ENCODE measurements at regions not wholly inside any gene's neighbourhood (a gene's known extent, or its start where the extent isn't known, plus 50 kb on each side); places are given as distances from the start of the nearest gene placed in this dataset.

DNA sequence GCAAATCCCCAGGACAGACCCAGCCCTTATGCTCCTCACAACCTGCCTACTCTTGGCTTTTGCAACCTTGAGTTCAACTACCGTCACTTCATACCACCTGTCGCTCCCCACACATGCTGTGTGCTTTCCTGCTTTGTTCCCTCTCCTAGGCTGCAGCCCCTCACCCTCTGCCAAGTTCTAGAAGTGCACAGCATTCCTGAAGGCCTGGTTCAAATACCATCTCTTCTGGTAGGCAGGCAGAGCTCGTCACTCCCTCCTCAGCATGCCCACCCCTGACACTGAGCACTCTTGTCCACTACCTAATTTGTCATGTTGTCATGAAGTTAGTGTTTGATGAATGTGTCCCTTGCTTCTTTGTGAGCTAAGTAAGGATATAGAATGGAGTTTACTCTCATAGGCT, 129.6 kb downstream of the SEMA6D start:
- Mint-ChIP-seq H3K4me1 (no peaks in the 10 kb centered on the region), H3K9me3 (no peaks in the 10 kb centered on the region), H3K36me3 (no peaks in the 10 kb centered on the region), H3K27ac (no peak overlapping the region), H3K4me3 (no peak overlapping the region), H3K27me3 (peaks cover 2% of the 10 kb centered on the region in 2 donors)
- no peaks in the 10 kb centered on the region for H3K4me1 ChIP-seq (ENCODE audit: insufficient read depth, low read length)
- intact Hi-C loops (cut with micrococcal nuclease): no loop called here
- no peaks in the 10 kb centered on the region for H3K9me3 ChIP-seq (ENCODE audit: control insufficient read depth in 1 of 2, low read length in 2 of 2)
- DNase-seq: no peak
- no peaks in the 10 kb centered on the region for H3K36me3 ChIP-seq (ENCODE audit: insufficient read depth, low read length)
- no peak overlapping the region for H3K27ac ChIP-seq (ENCODE audit: low read depth, low read length)
- no peaks in the 10 kb centered on the region for H3K27me3 ChIP-seq (ENCODE audit: insufficient read depth, low read length)
- CTCF ChIA-PET (ENCODE audit: partially characterized antibody): no interaction called here
- no peak overlapping the region for H3K4me3 ChIP-seq (ENCODE audit: low read length in 2 of 2)
- POLR2A ChIA-PET (ENCODE audit: partially characterized antibody): no interaction called here

- H3K27me3 Mint-ChIP-seq: peaks cover 0 to 2% of the 10 kb centered on the region in 2 donors
- Histone ChIP-seq H3K4me1 (ENCODE audit: insufficient read depth, low read length) (no peaks in the 10 kb centered on the region), H3K4me3 (ENCODE audit: low read length in 2 of 2) (no peak overlapping the region), H3K27me3 (ENCODE audit: insufficient read depth, low read length) (no peaks in the 10 kb centered on the region), H3K9me3 (ENCODE audit: control insufficient read depth in 1 of 2, low read length in 2 of 2) (no peaks in the 10 kb centered on the region), H3K36me3 (ENCODE audit: insufficient read depth, low read length) (no peaks in the 10 kb centered on the region), H3K27ac (ENCODE audit: low read depth, low read length) (no peak overlapping the region)
- H3K4me3 Mint-ChIP-seq: no peak overlapping the region
- no peak for DNase-seq
- H3K27ac Mint-ChIP-seq: no peak overlapping the region
- CTCF ChIA-PET (ENCODE audit: partially characterized antibody): no interaction called here
- intact Hi-C loops (cut with micrococcal nuclease): no loop called here
- no peaks in the 10 kb centered on the region for H3K4me1 Mint-ChIP-seq
- no peaks in the 10 kb centered on the region for H3K36me3 Mint-ChIP-seq
- POLR2A ChIA-PET (ENCODE audit: partially characterized antibody): no interaction called here
- H3K9me3 Mint-ChIP-seq: peaks cover 0 to 2% (median 0%) of the 10 kb centered on the region in 8 donors
These were observed 138.8 kb downstream of the SEMA6D start for GRCh38 chr15:47856071-47856470.

DNA sequence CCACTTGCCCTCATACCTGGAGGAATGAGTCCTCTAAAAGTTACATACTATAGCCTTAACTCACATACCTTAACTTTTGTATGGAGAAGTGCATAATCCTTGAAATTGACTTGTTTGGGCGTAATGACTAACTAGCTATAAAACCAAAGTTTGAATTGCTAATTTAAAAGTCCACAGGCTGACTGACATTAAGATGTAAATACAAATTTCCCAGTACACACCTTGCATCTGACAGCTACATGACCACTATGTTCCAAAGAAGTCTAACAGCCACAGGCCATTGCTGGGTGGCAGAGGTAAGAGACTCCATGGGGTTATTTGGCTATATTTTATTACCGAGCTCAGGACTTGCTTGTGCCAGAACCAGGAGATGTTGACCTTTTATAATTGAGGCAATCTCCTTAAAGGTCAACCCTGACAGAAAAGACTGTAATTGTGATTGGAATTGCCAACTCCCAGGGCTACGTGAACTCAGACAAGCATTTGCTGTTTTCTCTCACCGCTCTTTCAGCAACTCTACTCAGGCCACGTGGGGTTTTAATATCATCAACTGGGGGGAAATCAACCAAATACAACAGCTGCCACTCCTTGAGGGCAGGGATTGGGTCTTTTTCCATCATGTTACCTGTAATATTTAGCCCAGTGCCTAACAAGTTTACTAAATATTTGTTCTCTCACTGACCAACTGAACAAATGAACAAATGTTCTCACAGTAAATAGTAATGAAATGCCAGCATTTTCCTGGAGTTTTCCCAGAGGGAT, 139.9 kb downstream of the SEMA6D start:
- Mint-ChIP-seq H3K4me3 (no peak overlapping the region), H3K36me3 (no peaks in the 10 kb centered on the region), H3K9me3 (peaks cover 0 to 2% (median 0%) of the 10 kb centered on the region in 8 donors), H3K27me3 (peaks cover 0 to 2% of the 10 kb centered on the region in 2 donors), H3K4me1 (no peaks in the 10 kb centered on the region), H3K27ac (no peak overlapping the region)
- H3K9me3 ChIP-seq (ENCODE audit: control insufficient read depth in 1 of 2, low read length in 2 of 2): no peaks in the 10 kb centered on the region
- DNase-seq: no peak
- no peak overlapping the region for H3K4me3 ChIP-seq (ENCODE audit: low read length in 2 of 2)
- H3K27me3 ChIP-seq (ENCODE audit: insufficient read depth, low read length): no peaks in the 10 kb centered on the region
- POLR2A ChIA-PET (ENCODE audit: partially characterized antibody): no interaction called here
- no peaks in the 10 kb centered on the region for H3K4me1 ChIP-seq (ENCODE audit: insufficient read depth, low read length)
- CTCF ChIA-PET (ENCODE audit: partially characterized antibody): no interaction called here
- no peaks in the 10 kb centered on the region for H3K36me3 ChIP-seq (ENCODE audit: insufficient read depth, low read length)
- intact Hi-C loops (cut with micrococcal nuclease): no loop called here
- no peak overlapping the region for H3K27ac ChIP-seq (ENCODE audit: low read depth, low read length)

- H3K9me3 ChIP-seq (ENCODE audit: control insufficient read depth in 1 of 2, low read length in 2 of 2): no peaks in the 10 kb centered on the region
- Mint-ChIP-seq H3K9me3 (peaks cover 0 to 2% (median 0%) of the 10 kb centered on the region in 8 donors), H3K27ac (no peak overlapping the region), H3K27me3 (peaks cover 0 to 2% of the 10 kb centered on the region in 2 donors), H3K4me1 (no peaks in the 10 kb centered on the region), H3K4me3 (no peak overlapping the region), H3K36me3 (no peaks in the 10 kb centered on the region)
- H3K36me3 ChIP-seq (ENCODE audit: insufficient read depth, low read length): no peaks in the 10 kb centered on the region
- H3K4me1 ChIP-seq (ENCODE audit: insufficient read depth, low read length): no peaks in the 10 kb centered on the region
- no peak overlapping the region for H3K27ac ChIP-seq (ENCODE audit: low read depth, low read length)
- POLR2A ChIA-PET (ENCODE audit: partially characterized antibody): no interaction called here
- intact Hi-C loops (cut with micrococcal nuclease): no loop called here
- no peaks in the 10 kb centered on the region for H3K27me3 ChIP-seq (ENCODE audit: insufficient read depth, low read length)
- CTCF ChIA-PET (ENCODE audit: partially characterized antibody): no interaction called here
- DNase-seq: no peak
- no peak overlapping the region for H3K4me3 ChIP-seq (ENCODE audit: low read length in 2 of 2)
These were observed 140.5 kb downstream of the SEMA6D start for GRCh38 chr15:47857776-47858167.

DNA sequence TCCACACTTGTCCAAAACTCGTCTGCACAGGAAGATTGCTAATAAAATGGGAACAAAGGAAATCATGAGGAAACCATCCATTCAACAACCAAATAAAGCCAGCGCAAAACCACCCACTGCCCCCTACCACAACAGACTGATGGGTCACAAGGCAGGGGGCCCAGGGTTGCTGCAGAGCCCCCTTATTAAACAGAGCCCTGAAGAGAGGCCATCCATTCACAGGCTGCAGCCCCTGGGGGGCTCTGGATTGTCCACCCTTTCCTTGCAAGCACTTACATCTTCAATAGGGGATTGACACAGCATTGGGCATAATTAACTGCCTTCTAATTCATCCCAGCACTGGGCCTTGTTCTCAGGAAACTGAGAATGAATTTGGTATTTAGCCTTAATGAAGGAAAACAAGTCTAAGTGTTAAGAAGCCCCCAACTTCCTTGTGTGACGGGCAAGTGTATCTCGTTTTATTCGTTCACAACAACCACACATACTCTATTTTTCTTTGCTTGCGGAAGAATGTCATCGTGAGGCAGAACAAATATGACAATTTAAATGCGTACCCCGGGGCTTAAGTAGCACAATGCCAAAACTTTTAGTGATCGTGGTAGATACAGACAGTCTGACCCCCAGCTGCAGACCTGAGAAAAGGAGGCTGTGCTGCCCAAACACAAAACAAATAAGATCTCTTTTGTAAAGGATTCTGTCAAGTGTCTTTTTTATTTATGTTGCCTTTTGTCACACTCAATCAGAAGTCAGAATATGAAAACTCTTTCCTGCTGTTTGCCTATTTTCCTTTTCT, 144.0 kb downstream of the SEMA6D start:
- no peaks in the 10 kb centered on the region for H3K36me3 Mint-ChIP-seq

GRCh38 chr15:47862402-47862801, 145.1 kb downstream of the SEMA6D start:
- H3K27me3 ChIP-seq (ENCODE audit: insufficient read depth, low read length): no peaks in the 10 kb centered on the region
- H3K4me1 ChIP-seq (ENCODE audit: insufficient read depth, low read length): no peaks in the 10 kb centered on the region
- Mint-ChIP-seq H3K27ac (no peak overlapping the region), H3K36me3 (no peaks in the 10 kb centered on the region), H3K4me1 (no peaks in the 10 kb centered on the region), H3K9me3 (peaks cover 0 to 1% (median 0%) of the 10 kb centered on the region in 8 donors), H3K4me3 (no peak overlapping the region), H3K27me3 (peaks cover 0 to 2% of the 10 kb centered on the region in 2 donors)
- POLR2A ChIA-PET (ENCODE audit: partially characterized antibody): no interaction called here
- H3K4me3 ChIP-seq (ENCODE audit: low read length in 2 of 2): no peak overlapping the region
- DNase-seq: no peak
- no peaks in the 10 kb centered on the region for H3K9me3 ChIP-seq (ENCODE audit: control insufficient read depth in 1 of 2, low read length in 2 of 2)
- CTCF ChIA-PET (ENCODE audit: partially characterized antibody): no interaction called here
- no peaks in the 10 kb centered on the region for H3K36me3 ChIP-seq (ENCODE audit: insufficient read depth, low read length)
- H3K27ac ChIP-seq (ENCODE audit: low read depth, low read length): no peak overlapping the region
- intact Hi-C loops (cut with micrococcal nuclease): no loop called here

More for the DNA sequence above, 144.0 kb downstream of the SEMA6D start:
- H3K4me1 ChIP-seq (ENCODE audit: insufficient read depth, low read length): no peaks in the 10 kb centered on the region
- intact Hi-C loops (cut with micrococcal nuclease): no loop called here
- DNase-seq: no peak
- peaks cover 0 to 1% (median 0%) of the 10 kb centered on the region in 8 donors for H3K9me3 Mint-ChIP-seq
- H3K4me3 Mint-ChIP-seq: no peak overlapping the region
- H3K27me3 Mint-ChIP-seq: peaks cover 0 to 2% of the 10 kb centered on the region in 2 donors
- H3K4me1 Mint-ChIP-seq: no peaks in the 10 kb centered on the region
- no peaks in the 10 kb centered on the region for H3K9me3 ChIP-seq (ENCODE audit: control insufficient read depth in 1 of 2, low read length in 2 of 2)
- no peak overlapping the region for H3K27ac Mint-ChIP-seq
- H3K36me3 ChIP-seq (ENCODE audit: insufficient read depth, low read length): no peaks in the 10 kb centered on the region
- ChIA-PET CTCF (ENCODE audit: partially characterized antibody) (no interaction called here), POLR2A (ENCODE audit: partially characterized antibody) (no interaction called here)
- no peak overlapping the region for H3K27ac ChIP-seq (ENCODE audit: low read depth, low read length)
- H3K27me3 ChIP-seq (ENCODE audit: insufficient read depth, low read length): no peaks in the 10 kb centered on the region
- no peak overlapping the region for H3K4me3 ChIP-seq (ENCODE audit: low read length in 2 of 2)

GRCh38 chr15:47866446-47866845, 149.1 kb downstream of the SEMA6D start:
- peaks cover 2% of the 10 kb centered on the region in 2 donors for H3K27me3 Mint-ChIP-seq
- Histone ChIP-seq H3K4me3 (ENCODE audit: low read length in 2 of 2) (no peak overlapping the region), H3K4me1 (ENCODE audit: insufficient read depth, low read length) (no peaks in the 10 kb centered on the region), H3K36me3 (ENCODE audit: insufficient read depth, low read length) (no peaks in the 10 kb centered on the region), H3K27ac (ENCODE audit: low read depth, low read length) (no peak overlapping the region), H3K27me3 (ENCODE audit: insufficient read depth, low read length) (no peaks in the 10 kb centered on the region), H3K9me3 (ENCODE audit: control insufficient read depth in 1 of 2, low read length in 2 of 2) (no peaks in the 10 kb centered on the region)
- POLR2A ChIA-PET (ENCODE audit: partially characterized antibody): no interaction called here
- H3K9me3 Mint-ChIP-seq: peaks cover 0 to 5% (median 4%) of the 10 kb centered on the region in 8 donors
- no peaks in the 10 kb centered on the region for H3K4me1 Mint-ChIP-seq
- no peak overlapping the region for H3K27ac Mint-ChIP-seq
- CTCF ChIA-PET (ENCODE audit: partially characterized antibody): no interaction called here
- H3K4me3 Mint-ChIP-seq: no peak overlapping the region
- intact Hi-C loops (cut with micrococcal nuclease): no loop called here
- DNase-seq: no peak
- no peaks in the 10 kb centered on the region for H3K36me3 Mint-ChIP-seq
